SK-N-SH (cell line): ENCODE measurements at regions not wholly inside any gene's neighbourhood (a gene's known extent, or its start where the extent isn't known, plus 50 kb on each side); places are given as distances from the start of the nearest gene placed in this dataset.

ENCODE experiments used
- EP300 ChIP-seq, 2 experiments: IDR thresholded peaks; 2 replicates each; pipeline versions ENCODE4 v1.4.0 to v1.6.1; 2012; ENCODE audit warnings: borderline replicate concordance in 1 of 2, low read depth in 1 of 2, low read length in 1 of 2
- FOXJ3 ChIP-seq: sonication (generic); formaldehyde crosslinking; IDR thresholded peaks from 2 replicates; pipeline ENCODE4 v1.5.1; 2020; ENCODE audit warnings: mild to moderate bottlenecking, missing genetic modification reagents
- MXI1 ChIP-seq: IDR thresholded peaks from 2 replicates; pipeline ENCODE4 v1.6.1; 2012; ENCODE audit warnings: mild to moderate bottlenecking, low read depth, low read length, improper control_type of control experiment
- NRF1 ChIP-seq: IDR thresholded peaks from 2 replicates; pipeline ENCODE4 v1.6.1; 2012; ENCODE audit warnings: low read depth, mild to moderate bottlenecking, low read length
- POLR2AphosphoS5 ChIP-seq: IDR thresholded peaks from 2 replicates; pipeline ENCODE4 v1.6.1; 2012; ENCODE audit warnings: low read depth, low read length
- RAD21 ChIP-seq: IDR thresholded peaks from 2 replicates; pipeline ENCODE4 v1.6.1; 2012; ENCODE audit warnings: mild to moderate bottlenecking, low read length
- RFX5 ChIP-seq: IDR thresholded peaks from 2 replicates; pipeline ENCODE4 v1.6.1; 2012; ENCODE audit warnings: mild to moderate bottlenecking, improper control_type of control experiment, low read length
- SIN3A ChIP-seq: IDR thresholded peaks from 2 replicates; pipeline ENCODE4 v1.6.1; 2012; ENCODE audit warnings: low read depth, mild to moderate bottlenecking, low read length, moderate library complexity, borderline replicate concordance
- SMC3 ChIP-seq: IDR thresholded peaks from 2 replicates; pipeline ENCODE4 v1.6.1; 2012; ENCODE audit warnings: low read depth, low read length, improper control_type of control experiment
- TF ChIP-seq, protein P1 (sequence below): fragments of 200-600 bp; sonication (generic); IDR thresholded peaks from 2 replicates; pipeline ENCODE4 v1.6.1; 2017; ENCODE audit warnings: antibody characterized with exemption, mild to moderate bottlenecking, moderate library complexity
- TF ChIP-seq, protein P2 (sequence below): IDR thresholded peaks from 2 replicates; pipeline ENCODE4 v1.4.0; 2012; ENCODE audit warnings: low read depth
- TF ChIP-seq, protein P3 (sequence below): IDR thresholded peaks from 2 replicates; pipeline ENCODE4 v1.4.0; 2012; ENCODE audit warnings: low read depth, borderline replicate concordance

DNA sequence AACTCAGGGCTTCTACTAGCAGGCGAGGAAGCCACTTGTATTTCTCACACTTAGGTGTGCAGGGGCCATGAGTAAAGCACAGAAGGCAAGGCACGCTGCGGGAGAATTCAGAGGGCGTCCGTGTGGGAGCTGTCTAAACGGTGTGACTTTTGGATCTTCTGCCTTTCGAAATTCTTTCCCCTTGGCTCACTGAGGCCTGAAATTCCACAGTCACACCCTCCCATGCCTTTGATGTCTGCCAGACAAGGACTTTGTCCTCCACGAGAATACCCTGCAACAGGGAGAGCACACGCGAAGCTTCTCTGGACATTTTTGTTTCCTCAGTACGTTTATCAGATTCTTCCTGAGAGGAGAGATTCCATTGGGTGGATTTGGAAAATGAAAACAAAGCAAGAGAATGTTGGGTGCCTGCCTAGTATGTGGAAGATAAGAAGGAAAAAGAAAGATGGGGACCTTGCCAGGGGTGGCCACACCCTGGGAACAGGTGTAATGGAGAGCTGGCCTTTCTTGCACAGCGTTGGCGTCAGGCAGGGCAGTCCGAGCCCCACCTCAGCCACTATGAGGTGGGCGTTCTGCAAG, 235.7 kb downstream of the MYLK4 start:
- TF ChIP-seq, protein P1, sequence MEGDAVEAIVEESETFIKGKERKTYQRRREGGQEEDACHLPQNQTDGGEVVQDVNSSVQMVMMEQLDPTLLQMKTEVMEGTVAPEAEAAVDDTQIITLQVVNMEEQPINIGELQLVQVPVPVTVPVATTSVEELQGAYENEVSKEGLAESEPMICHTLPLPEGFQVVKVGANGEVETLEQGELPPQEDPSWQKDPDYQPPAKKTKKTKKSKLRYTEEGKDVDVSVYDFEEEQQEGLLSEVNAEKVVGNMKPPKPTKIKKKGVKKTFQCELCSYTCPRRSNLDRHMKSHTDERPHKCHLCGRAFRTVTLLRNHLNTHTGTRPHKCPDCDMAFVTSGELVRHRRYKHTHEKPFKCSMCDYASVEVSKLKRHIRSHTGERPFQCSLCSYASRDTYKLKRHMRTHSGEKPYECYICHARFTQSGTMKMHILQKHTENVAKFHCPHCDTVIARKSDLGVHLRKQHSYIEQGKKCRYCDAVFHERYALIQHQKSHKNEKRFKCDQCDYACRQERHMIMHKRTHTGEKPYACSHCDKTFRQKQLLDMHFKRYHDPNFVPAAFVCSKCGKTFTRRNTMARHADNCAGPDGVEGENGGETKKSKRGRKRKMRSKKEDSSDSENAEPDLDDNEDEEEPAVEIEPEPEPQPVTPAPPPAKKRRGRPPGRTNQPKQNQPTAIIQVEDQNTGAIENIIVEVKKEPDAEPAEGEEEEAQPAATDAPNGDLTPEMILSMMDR: no peak
- TF ChIP-seq, protein P2, sequence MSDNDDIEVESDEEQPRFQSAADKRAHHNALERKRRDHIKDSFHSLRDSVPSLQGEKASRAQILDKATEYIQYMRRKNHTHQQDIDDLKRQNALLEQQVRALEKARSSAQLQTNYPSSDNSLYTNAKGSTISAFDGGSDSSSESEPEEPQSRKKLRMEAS: no peak
- no peak for TF ChIP-seq NRF1
- TF ChIP-seq RAD21: no peak
- no peak for TF ChIP-seq RFX5
- no peak for TF ChIP-seq MXI1
- TF ChIP-seq EP300 (IDR thresholded peaks at IDR 0.05; ENCODE audit: borderline replicate concordance in 1 of 2, low read depth in 1 of 2, low read length in 1 of 2): no peak
- TF ChIP-seq SMC3: no peak
- TF ChIP-seq SIN3A: no peak
- TF ChIP-seq FOXJ3 (CRISPR knock-in tag): no peak
- no peak for TF ChIP-seq POLR2AphosphoS5
- TF ChIP-seq, protein P3, sequence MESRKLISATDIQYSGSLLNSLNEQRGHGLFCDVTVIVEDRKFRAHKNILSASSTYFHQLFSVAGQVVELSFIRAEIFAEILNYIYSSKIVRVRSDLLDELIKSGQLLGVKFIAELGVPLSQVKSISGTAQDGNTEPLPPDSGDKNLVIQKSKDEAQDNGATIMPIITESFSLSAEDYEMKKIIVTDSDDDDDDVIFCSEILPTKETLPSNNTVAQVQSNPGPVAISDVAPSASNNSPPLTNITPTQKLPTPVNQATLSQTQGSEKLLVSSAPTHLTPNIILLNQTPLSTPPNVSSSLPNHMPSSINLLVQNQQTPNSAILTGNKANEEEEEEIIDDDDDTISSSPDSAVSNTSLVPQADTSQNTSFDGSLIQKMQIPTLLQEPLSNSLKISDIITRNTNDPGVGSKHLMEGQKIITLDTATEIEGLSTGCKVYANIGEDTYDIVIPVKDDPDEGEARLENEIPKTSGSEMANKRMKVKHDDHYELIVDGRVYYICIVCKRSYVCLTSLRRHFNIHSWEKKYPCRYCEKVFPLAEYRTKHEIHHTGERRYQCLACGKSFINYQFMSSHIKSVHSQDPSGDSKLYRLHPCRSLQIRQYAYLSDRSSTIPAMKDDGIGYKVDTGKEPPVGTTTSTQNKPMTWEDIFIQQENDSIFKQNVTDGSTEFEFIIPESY: no peak
